HG03097 (cell line): ENCODE measurements at regions not wholly inside any gene's neighbourhood (a gene's known extent, or its start where the extent isn't known, plus 50 kb on each side); places are given as distances from the start of the nearest gene placed in this dataset.

Source experiments
- ATAC-seq: cut with Tn5 transposase; IDR thresholded peaks from one replicate; pipeline ENCODE4 v1.9.1; 2021; ENCODE audit not compliant: unreplicated experiment, low FRiP score

- ATAC-seq: no peak
These were observed 243.0 kb downstream of the SIPA1L2 start for GRCh38 chr1:232386721-232387510.

DNA sequence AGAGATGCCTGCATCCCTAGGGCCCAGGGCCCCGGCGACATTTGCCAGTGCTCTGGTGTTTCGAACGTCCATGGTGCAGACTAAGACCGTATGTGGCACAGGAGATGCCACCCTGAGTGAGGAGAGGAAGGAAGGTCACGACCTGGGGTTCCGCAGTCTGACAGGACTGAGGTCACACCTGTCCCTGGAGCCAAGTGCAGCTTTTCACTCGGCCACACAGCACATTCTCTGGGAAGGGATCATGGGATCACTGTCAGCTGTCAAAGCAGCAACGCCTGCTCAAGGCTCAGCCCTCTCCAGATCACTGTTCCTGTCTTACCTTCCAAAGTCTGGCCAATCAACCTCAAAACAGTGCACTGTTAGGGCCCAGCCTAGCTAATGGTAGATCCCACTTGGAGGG, 243.6 kb downstream of the SIPA1L2 start:
- ATAC-seq: no peak

DNA sequence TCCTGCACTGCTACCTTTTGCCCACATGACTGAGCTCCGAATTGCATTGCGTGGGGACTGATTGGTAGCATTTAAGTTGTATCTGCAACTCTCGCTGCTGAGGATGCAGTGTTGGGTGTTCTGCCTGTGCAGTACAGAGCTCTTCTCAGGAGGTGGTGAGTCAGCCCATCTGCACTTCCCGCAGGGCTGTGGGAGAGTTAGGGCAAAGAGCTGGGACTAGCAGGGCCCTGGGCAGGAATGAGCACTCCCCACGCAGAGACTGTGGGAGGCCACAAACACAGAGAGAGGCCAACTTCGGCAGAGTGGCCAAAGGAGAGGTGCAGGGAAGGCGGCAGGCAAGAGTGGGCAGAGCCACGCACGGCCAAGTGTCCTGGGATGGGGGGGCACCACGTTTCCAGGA, 244.7 kb downstream of the SIPA1L2 start:
- no peak for ATAC-seq

DNA sequence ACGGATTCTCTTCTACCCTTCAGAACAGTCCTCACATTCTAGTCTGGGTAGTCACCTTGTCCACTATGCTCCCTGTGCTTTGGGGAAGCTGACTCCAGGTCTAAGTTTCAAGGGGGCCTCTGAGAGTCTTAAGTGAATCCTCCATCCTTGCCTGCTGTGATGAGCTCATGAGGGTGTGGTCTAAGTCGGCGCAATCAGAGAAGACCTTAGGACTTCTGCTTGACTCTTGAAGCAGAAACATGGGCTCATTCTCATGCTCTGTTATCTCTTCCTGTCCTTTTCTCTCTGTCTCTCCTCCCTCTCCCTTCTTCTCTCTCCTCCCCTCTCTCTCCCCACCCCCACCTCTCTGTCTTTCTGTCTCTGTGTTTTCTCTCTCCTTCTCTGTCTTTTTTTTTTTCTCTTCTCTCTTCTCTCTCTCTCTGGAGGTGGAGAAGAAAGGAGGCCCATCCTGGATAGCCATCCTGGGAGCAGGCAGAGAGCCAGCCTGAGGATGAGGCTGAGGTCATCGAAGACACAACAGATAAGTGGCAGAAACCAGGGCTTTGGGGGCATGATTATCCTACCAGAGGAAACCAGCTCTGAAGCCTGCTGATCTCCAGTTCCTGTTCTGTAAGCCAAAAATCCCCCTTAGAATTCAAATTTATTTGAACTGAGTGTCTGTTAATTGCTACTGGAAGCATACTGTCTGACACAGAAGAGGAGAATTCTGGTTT, 245.6 kb downstream of the SIPA1L2 start:
- no peak for ATAC-seq

DNA sequence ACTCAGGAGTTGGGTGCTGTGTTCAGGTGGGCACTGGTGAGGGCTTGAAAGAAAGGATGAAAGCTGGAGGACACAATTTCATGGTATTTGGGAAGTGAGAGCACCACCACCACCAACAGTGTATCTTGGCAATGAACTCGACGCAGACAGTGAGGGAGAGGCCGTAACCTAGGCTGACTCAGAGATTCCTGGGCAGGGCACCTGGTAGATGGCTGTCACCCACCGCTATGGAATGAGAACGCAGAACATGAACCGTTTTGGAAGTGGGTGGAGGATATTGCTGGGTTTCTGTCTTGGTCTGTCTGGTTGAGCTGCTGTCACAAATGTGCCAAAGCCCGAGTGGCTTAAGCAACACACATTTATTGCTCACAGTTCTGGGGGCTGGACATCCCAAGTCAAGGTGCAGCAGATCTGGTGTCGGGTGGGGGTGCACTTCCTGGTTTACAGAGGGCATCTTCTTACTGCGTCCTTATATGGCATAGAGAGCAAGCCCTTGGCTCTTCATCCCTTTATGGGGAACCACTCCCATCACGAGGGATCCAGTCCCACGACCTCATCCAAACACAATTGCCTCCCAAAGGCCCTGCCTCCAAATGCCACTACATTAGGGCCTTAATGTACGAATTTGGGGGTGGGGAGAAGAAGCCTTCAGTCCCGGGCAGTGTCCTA, 246.3 kb downstream of the SIPA1L2 start:
- no peak for ATAC-seq

DNA sequence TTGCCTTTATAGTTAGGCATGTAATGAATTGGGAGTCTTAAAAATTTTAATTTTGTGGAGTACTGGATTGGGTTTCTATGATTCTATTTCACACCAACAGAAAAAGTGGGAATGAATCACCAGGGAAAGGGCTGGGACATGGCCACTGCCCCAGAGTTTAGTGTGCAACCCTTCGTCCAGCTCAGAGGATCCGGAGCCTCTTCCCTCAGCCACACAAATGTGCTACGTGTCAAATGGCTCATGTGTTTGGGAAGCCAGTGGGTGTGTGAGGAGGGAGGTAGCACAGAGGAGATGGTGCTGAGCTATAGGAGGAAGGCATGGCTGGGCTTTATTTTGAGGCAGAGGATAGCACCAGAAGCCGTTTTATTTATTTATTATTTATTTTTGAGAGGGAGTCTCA, 247.3 kb downstream of the SIPA1L2 start:
- ATAC-seq: no peak

DNA sequence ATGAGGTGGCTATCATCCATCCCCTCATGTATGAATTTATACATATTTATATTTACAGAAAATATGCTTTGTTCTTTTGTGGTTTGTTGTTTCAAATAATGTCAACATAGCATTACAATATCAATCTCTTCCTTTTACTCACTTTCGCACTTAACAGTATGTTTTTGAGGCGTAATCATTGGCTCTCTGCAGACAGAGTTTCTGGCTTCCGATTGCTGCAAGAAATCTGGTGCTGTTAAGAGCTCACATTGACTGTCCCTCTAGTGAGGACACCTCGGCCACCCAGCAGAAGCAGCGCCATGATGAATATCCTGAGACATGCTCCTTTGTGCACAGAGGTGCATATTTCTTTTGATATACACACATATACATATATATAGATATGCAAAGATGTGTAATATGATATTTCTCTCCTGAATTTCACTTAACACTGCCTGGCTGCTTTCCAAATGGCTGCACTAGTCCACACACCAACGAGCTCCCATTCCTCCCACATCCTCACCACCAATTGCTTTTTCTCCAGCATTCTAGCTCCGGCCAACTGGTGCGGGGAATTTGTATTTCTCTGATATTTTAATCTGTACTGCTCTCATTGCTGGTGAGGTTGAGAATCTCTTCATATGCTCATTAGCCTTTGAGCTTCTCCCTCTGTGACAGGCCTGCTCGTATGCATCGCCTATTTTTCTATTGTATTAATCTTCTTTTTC, 248.4 kb downstream of the SIPA1L2 start:
- ATAC-seq: no peak

GRCh38 chr1:232380596-232380995, 249.3 kb downstream of the SIPA1L2 start:
- no peak for ATAC-seq

DNA sequence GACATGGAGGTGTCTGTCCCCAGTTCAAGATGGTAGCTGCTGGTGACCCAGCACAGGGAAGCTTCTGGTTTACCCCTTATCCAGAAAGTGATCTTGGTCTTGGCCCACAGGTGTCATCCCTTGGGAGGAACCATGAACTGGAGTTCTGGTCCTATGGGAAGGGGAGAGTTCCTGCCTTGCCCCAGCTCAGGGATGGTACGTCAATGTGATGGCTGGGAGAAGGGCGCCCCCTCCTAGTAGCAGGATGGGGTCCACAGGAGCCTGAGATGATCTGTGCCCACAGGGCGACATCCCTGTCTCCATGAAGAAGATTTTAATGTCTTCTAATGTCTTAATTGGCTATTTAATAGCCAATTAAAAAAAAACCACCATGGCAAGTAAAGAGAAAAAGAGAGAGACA, 249.8 kb downstream of the SIPA1L2 start:
- ATAC-seq: no peak

- ATAC-seq: no peak
These were observed 250.9 kb downstream of the SIPA1L2 start for GRCh38 chr1:232379063-232379434.

- ATAC-seq: no peak
These were observed 251.5 kb downstream of the SIPA1L2 start for GRCh38 chr1:232378266-232379062.

GRCh38 chr1:232377494-232377770, 252.5 kb downstream of the SIPA1L2 start:
- ATAC-seq: no peak

DNA sequence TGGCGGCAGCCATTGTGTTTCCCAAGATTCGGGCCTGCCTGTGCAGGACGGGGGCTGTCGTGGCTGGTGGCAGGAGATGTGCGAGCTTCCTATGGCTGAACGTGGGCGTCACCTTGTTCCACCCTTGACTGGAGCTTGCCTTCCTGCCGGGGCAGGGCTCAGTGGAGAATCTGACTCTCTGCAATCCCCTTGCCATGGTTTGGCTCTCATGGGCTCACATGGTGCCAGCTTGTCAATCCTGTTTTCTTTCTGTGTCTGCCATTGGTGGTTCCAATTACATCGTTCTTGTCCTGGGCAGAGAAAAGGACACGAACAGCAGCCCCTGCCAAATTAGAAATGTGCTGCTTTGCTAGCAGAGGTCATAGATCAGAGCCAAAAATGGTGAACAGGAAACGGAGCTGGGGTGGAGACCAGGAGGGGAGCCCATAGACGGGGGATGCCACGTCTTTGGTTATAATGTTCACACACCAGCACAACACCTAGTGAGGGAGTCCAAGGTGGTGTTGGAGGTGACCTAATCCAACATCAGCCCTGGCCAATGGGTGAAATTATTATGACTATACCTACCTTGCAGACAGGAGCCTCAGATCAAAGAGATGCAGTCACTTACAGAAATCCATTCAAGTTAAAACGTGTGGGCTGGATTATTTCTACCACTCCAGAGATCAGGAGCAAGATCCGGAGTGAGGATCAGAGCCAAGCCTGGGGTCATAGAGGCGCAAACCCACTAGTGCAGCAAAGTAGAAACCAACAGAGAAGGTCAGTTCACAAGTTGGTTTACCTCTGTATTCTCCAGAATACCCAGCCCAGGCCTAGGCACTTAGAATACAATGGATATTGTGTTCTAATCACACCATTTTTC, 253.1 kb downstream of the SIPA1L2 start:
- no peak for ATAC-seq

- no peak for ATAC-seq
These were observed 257.0 kb downstream of the SIPA1L2 start for GRCh38 chr1:232372841-232373440.

DNA sequence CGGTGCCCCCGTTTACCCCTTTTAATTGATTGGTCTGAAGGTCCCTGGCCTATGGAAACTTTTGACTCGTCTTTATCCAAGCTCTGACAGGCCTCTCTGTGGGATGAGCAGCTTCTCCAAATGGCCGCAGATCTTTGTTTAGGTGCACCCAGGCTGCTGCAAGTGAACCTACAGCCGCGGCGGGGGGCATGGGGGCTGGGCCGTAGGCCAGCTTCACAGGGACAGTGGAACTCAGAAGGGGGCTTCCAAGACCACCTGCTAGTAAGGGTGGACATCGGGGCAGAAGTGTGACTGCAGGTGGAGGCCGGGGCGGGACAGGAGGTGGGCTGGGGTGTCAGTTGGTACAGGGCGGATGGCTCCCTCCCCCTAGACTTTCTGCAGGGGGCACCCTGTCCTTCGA, 257.5 kb downstream of the SIPA1L2 start:
- no peak for ATAC-seq

- no peak for ATAC-seq
These were observed 260.3 kb downstream of the SIPA1L2 start for GRCh38 chr1:232369451-232370296.

DNA sequence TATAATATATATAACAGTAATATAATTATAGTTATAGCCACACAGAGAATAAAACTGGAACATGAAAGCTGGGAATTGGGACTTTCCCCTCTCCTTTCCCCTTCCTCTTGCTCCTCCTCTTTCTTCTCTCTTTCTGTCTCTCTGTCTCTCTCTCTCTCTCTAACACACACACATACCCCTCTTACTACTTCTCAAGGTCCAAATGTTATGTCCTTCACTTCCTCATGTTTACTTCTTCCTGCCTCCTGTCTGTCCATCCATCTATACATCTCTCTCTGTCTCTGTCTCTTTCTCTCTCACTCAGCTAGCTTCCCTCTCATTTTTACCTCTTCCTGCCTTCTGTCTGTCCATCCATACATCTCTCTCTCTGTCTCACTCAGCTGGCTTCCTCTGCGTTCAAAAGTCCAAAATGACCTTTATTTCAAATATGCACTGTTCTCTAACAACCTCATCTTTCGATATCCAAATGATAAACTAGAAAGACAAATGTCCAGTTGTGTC, 261.1 kb downstream of the SIPA1L2 start:
- ATAC-seq: no peak

GRCh38 chr1:232367293-232367692, 262.6 kb downstream of the SIPA1L2 start:
- no peak for ATAC-seq
